ENCODE measurements at regions not wholly inside any gene's neighbourhood (a gene's known extent, or its start where the extent isn't known, plus 50 kb on each side); places are given as distances from the start of the nearest gene placed in this dataset.

DNA sequence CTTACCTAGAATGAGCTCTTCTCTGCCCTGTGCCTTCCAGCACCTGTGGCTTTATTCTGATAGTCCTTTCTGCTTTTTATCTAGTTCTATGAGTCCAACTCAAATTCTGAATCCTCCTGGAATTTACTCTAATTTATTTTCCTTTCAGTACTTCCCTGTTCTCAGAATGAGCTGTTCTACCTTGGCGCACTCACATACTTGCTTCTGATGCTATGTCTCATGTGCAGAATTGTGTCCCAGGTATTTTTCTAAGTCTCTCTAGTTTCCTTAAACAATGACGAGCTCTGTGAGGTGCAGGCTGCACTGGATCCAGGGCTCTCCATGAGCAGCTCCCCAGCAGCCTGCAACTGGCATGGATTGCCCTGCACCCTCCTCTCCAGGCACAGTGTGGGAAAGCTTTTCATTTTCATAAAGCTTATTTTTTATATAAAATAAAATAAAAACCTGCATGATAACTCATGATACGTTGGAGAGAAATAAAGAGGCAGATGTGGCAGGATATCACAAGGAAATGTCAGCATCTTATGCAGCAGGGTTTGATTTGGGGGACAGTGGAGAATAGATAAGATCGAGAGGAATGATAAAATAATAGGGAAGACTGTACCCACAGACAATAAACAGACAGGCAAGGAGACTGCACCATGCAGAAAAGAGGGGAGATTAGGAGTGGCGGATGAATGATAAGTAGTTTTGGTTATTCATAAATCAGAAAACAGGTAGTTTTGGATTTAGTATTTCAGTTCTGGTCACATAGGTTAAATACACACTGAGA lies 258.2 kb upstream of the POM121L12 start:
- Histone ChIP-seq H3K9me3 (no peaks in the 10 kb centered on the region), H3K27me3 (replicated peaks in 1 of 2; ENCODE audit: control insufficient read depth in 2 of 2, extremely low read depth in 1 of 2, insufficient read depth in 2 of 2, low read length in 1 of 2) (no peaks in the 10 kb centered on the region), H3K4me3 (ENCODE audit: control insufficient read depth in 1 of 2, extremely low read depth in 1 of 2, low read length in 1 of 2) (no peak overlapping the region), H3K36me3 (ENCODE audit: control insufficient read depth in 2 of 2, extremely low read depth in 1 of 2, insufficient read depth in 1 of 2, low read length in 1 of 2) (no peaks in the 10 kb centered on the region), H3K27ac (ENCODE audit: low read length) (no peak overlapping the region), H3K4me1 (ENCODE audit: control insufficient read depth in 1 of 2, extremely low read depth in 1 of 2, insufficient read depth in 2 of 2, low read length in 2 of 2) (no peaks in the 10 kb centered on the region)
- H3K36me3 Mint-ChIP-seq = no peaks in the 10 kb centered on the region
- ATAC-seq (replicated peaks in 1 of 4) (no peak), DNase-seq (no peak)
- ChIA-PET CTCF (interaction anchor here in 1 of 2 donors (0.6 kb wide), 1 partner anchor 9 kb away, joined by 3 read pairs; no protein-coding TSS in a partner anchor), POLR2A (no interaction called here)
- no peak overlapping the region for H3K27ac Mint-ChIP-seq
- H3K9me3 Mint-ChIP-seq = peaks cover 19 to 24% (median 23%) of the 10 kb centered on the region in 3 donors
- 100% methylated on average over 1 of the region's 5 CpGs for WGBS (ENCODE audit: insufficient coverage)
- H3K27me3 Mint-ChIP-seq = no peaks in the 10 kb centered on the region
- no peak overlapping the region for H3K4me3 Mint-ChIP-seq
- H3K4me1 Mint-ChIP-seq = no peaks in the 10 kb centered on the region

GRCh38 chr7:52775876-52776275 lies 259.6 kb upstream of the POM121L12 start:
- Mint-ChIP-seq H3K27me3 (no peaks in the 10 kb centered on the region), H3K4me3 (no peak overlapping the region)
- CTCF ChIA-PET = no interaction called here

GRCh38 chr7:52771177-52771576 lies 264.3 kb upstream of the POM121L12 start:
- no peak overlapping the region for H3K4me3 Mint-ChIP-seq
- H3K4me3 ChIP-seq (ENCODE audit: control insufficient read depth in 1 of 2, extremely low read depth in 1 of 2, low read length in 1 of 2) = no peak overlapping the region
- H3K9me3 ChIP-seq = no peaks in the 10 kb centered on the region
- ChIA-PET CTCF (no interaction called here), POLR2A (no interaction called here)
- no peaks in the 10 kb centered on the region for H3K27me3 ChIP-seq (replicated peaks in 1 of 2; ENCODE audit: control insufficient read depth in 2 of 2, extremely low read depth in 1 of 2, insufficient read depth in 2 of 2, low read length in 1 of 2)
- ATAC-seq (replicated peaks in 1 of 4) (no peak), DNase-seq (no peak)
- no peaks in the 10 kb centered on the region for H3K36me3 ChIP-seq (ENCODE audit: control insufficient read depth in 2 of 2, extremely low read depth in 1 of 2, insufficient read depth in 1 of 2, low read length in 1 of 2)
- H3K4me1 Mint-ChIP-seq = no peaks in the 10 kb centered on the region
- WGBS (ENCODE audit: insufficient coverage) = 73% methylated on average over 1 of the region's 5 CpGs
- H3K27ac ChIP-seq (ENCODE audit: low read length) = no peak overlapping the region
- peaks cover 12 to 26% (median 16%) of the 10 kb centered on the region in 3 donors for H3K9me3 Mint-ChIP-seq
- no peaks in the 10 kb centered on the region for H3K36me3 Mint-ChIP-seq
- H3K4me1 ChIP-seq (ENCODE audit: control insufficient read depth in 1 of 2, extremely low read depth in 1 of 2, insufficient read depth in 2 of 2, low read length in 2 of 2) = no peaks in the 10 kb centered on the region
- H3K27ac Mint-ChIP-seq = no peak overlapping the region
- H3K27me3 Mint-ChIP-seq = no peaks in the 10 kb centered on the region

More at GRCh38 chr7:52775876-52776275, 259.6 kb upstream of the POM121L12 start:
- WGBS (ENCODE audit: insufficient coverage) = no CpG with 5 or more reads among the region's 1 CpG
- Mint-ChIP-seq H3K9me3 (peaks cover 21 to 27% (median 23%) of the 10 kb centered on the region in 3 donors), H3K4me1 (no peaks in the 10 kb centered on the region), H3K27ac (no peak overlapping the region), H3K36me3 (no peaks in the 10 kb centered on the region)
- H3K27me3 ChIP-seq (replicated peaks in 1 of 2; ENCODE audit: control insufficient read depth in 2 of 2, extremely low read depth in 1 of 2, insufficient read depth in 2 of 2, low read length in 1 of 2) = no peaks in the 10 kb centered on the region
- no peaks in the 10 kb centered on the region for H3K4me1 ChIP-seq (ENCODE audit: control insufficient read depth in 1 of 2, extremely low read depth in 1 of 2, insufficient read depth in 2 of 2, low read length in 2 of 2)
- H3K36me3 ChIP-seq (ENCODE audit: control insufficient read depth in 2 of 2, extremely low read depth in 1 of 2, insufficient read depth in 1 of 2, low read length in 1 of 2) = no peaks in the 10 kb centered on the region
- H3K27ac ChIP-seq (ENCODE audit: low read length) = no peak overlapping the region
- POLR2A ChIA-PET = no interaction called here
- H3K4me3 ChIP-seq (ENCODE audit: control insufficient read depth in 1 of 2, extremely low read depth in 1 of 2, low read length in 1 of 2) = no peak overlapping the region
- H3K9me3 ChIP-seq = no peaks in the 10 kb centered on the region
- ATAC-seq (replicated peaks in 1 of 4) = no peak
- DNase-seq = no peak

DNA sequence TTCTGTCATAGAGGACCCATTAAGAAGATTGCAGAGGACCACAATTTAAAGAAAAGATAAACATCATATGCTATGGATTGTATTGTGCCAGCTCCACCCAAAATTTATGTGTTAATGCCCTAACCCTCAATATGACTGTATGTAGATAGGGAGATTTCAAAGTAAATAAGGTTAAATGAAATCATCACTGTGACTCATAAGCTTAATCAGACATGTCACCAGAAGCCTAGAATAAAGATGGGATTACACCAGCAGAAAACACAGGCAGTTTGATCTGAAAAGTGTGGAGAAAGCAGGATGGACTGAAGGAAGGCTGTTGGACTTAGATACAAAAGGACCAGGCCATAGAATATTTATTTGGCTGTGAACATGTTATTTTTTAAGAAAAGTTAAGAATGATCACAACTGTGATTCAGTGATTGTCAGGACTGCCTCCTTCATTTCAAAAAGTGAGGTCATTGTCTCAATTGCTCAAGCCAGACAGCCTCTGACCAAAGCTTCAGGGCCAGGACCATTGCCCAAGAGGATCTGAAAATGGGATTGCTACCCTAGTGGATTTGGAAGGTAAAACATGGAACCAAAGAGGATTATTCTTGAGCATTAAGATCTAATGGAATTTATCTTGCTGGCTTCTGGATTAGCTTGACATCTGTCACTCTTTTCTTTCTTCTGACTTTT lies 270.8 kb upstream of the POM121L12 start:
- Mint-ChIP-seq H3K27ac (no peak overlapping the region), H3K36me3 (no peaks in the 10 kb centered on the region), H3K9me3 (peaks cover 4 to 26% (median 15%) of the 10 kb centered on the region in 3 donors), H3K27me3 (no peaks in the 10 kb centered on the region), H3K4me1 (no peaks in the 10 kb centered on the region), H3K4me3 (no peak overlapping the region)
- H3K36me3 ChIP-seq (ENCODE audit: control insufficient read depth in 2 of 2, extremely low read depth in 1 of 2, insufficient read depth in 1 of 2, low read length in 1 of 2) = no peaks in the 10 kb centered on the region
- H3K4me3 ChIP-seq (ENCODE audit: control insufficient read depth in 1 of 2, extremely low read depth in 1 of 2, low read length in 1 of 2) = no peak overlapping the region
- no peaks in the 10 kb centered on the region for H3K9me3 ChIP-seq
- H3K27me3 ChIP-seq (replicated peaks in 1 of 2; ENCODE audit: control insufficient read depth in 2 of 2, extremely low read depth in 1 of 2, insufficient read depth in 2 of 2, low read length in 1 of 2) = no peaks in the 10 kb centered on the region
- ChIA-PET POLR2A (no interaction called here), CTCF (no interaction called here)
- ATAC-seq (replicated peaks in 1 of 4) (no peak), DNase-seq (no peak)
- H3K4me1 ChIP-seq (ENCODE audit: control insufficient read depth in 1 of 2, extremely low read depth in 1 of 2, insufficient read depth in 2 of 2, low read length in 2 of 2) = no peaks in the 10 kb centered on the region
- no peak overlapping the region for H3K27ac ChIP-seq (ENCODE audit: low read length)

DNA sequence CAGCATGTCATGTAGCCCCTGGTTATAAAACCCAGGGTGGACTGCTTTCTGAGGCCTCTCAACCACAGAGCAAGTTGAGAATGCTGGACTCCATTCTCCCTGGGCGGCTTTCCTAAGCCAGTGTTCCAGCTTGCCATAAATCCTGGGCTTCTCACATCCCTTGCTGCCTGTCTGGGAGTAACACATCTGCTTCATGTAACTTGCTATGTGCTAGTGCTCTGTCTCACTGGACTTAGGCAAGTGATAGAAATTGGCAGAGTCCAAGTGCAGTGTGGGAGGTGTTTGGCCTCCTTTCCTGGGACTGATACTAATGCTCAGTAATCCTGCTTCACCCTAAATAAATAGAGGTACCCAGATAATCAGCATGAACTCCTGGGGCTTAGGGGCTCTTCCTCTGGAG lies 277.1 kb upstream of the POM121L12 start:
- POLR2A ChIA-PET = no interaction called here
- ATAC-seq (replicated peaks in 1 of 4) = no peak
- Mint-ChIP-seq H3K27me3 (no peaks in the 10 kb centered on the region), H3K4me3 (no peak overlapping the region), H3K36me3 (no peaks in the 10 kb centered on the region), H3K9me3 (peaks cover 7 to 44% (median 18%) of the 10 kb centered on the region in 3 donors), H3K4me1 (no peaks in the 10 kb centered on the region), H3K27ac (no peak overlapping the region)
- Histone ChIP-seq H3K9me3 (no peaks in the 10 kb centered on the region), H3K36me3 (ENCODE audit: control insufficient read depth in 2 of 2, extremely low read depth in 1 of 2, insufficient read depth in 1 of 2, low read length in 1 of 2) (no peaks in the 10 kb centered on the region), H3K4me1 (ENCODE audit: control insufficient read depth in 1 of 2, extremely low read depth in 1 of 2, insufficient read depth in 2 of 2, low read length in 2 of 2) (no peaks in the 10 kb centered on the region), H3K27me3 (replicated peaks in 1 of 2; ENCODE audit: control insufficient read depth in 2 of 2, extremely low read depth in 1 of 2, insufficient read depth in 2 of 2, low read length in 1 of 2) (no peaks in the 10 kb centered on the region), H3K27ac (ENCODE audit: low read length) (no peak overlapping the region), H3K4me3 (ENCODE audit: control insufficient read depth in 1 of 2, extremely low read depth in 1 of 2, low read length in 1 of 2) (no peak overlapping the region)
- CTCF ChIA-PET = no interaction called here
- DNase-seq = no peak
- WGBS (ENCODE audit: insufficient coverage) = no CpG with 5 or more reads among the region's 1 CpG

DNA sequence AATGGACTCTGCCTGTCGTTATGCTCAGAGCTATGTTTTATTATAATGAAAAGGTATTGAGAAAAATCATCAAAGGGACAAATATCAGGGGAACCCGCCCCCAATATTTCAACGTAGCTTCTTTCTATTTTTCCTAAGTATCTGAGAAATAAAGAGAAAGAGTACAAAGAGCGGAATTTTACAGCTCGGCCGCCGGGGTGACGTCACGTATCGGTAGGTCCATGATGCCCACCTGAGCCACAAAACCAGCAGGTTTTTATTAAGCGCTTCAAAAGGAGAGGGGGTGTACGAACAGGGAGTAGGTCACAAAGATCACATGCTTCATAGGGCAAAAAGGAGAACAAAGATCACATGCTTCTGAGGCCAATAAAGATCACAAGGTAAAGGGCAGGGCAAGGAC lies 281.6 kb upstream of the POM121L12 start:
- no peaks in the 10 kb centered on the region for H3K27me3 ChIP-seq (replicated peaks in 1 of 2; ENCODE audit: control insufficient read depth in 2 of 2, extremely low read depth in 1 of 2, insufficient read depth in 2 of 2, low read length in 1 of 2)
- Mint-ChIP-seq H3K4me3 (no peak overlapping the region), H3K27me3 (no peaks in the 10 kb centered on the region), H3K4me1 (no peaks in the 10 kb centered on the region), H3K36me3 (no peaks in the 10 kb centered on the region), H3K9me3 (peaks cover 15 to 45% (median 16%) of the 10 kb centered on the region in 3 donors), H3K27ac (no peak overlapping the region)
- no peaks in the 10 kb centered on the region for H3K9me3 ChIP-seq
- ChIA-PET CTCF (no interaction called here), POLR2A (no interaction called here)
- no peak overlapping the region for H3K27ac ChIP-seq (ENCODE audit: low read length)
- ATAC-seq (replicated peaks in 1 of 4) (no peak), DNase-seq (no peak)
- no peaks in the 10 kb centered on the region for H3K36me3 ChIP-seq (ENCODE audit: control insufficient read depth in 2 of 2, extremely low read depth in 1 of 2, insufficient read depth in 1 of 2, low read length in 1 of 2)
- H3K4me1 ChIP-seq (ENCODE audit: control insufficient read depth in 1 of 2, extremely low read depth in 1 of 2, insufficient read depth in 2 of 2, low read length in 2 of 2) = no peaks in the 10 kb centered on the region
- no peak overlapping the region for H3K4me3 ChIP-seq (ENCODE audit: control insufficient read depth in 1 of 2, extremely low read depth in 1 of 2, low read length in 1 of 2)
- WGBS (ENCODE audit: insufficient coverage) = 96% methylated on average over 4 of the region's 12 CpGs
